ENCODE measurements at regions not wholly inside any gene's neighbourhood (a gene's known extent, or its start where the extent isn't known, plus 50 kb on each side); places are given as distances from the start of the nearest gene placed in this dataset.

GRCh38 chr18:56085551-56085950 lies 497.6 kb upstream of the TCF4 start:
- Histone ChIP-seq H3K4me2 (no peak overlapping the region), H2AFZ (replicated peaks) (no peak overlapping the region), H3K4me3 (no peak overlapping the region), H3K27ac (no peak overlapping the region), H4K20me1 (ENCODE audit: low read depth) (no peaks in the 10 kb centered on the region), H3K9me3 (ENCODE audit: low read depth) (no peaks in the 10 kb centered on the region), H3K4me1 (peaks cover 10% of the 10 kb centered on the region), H3K36me3 (no peaks in the 10 kb centered on the region), H3F3A (ENCODE audit: low read depth) (no peaks in the 10 kb centered on the region), H3K79me2 (ENCODE audit: low read depth) (no peaks in the 10 kb centered on the region), H3K9ac (no peak overlapping the region), H3K27me3 (no peaks in the 10 kb centered on the region)
- Mint-ChIP-seq H3K4me1 (peaks cover 16% of the 10 kb centered on the region), H3K4me3 (no peak overlapping the region), H3K36me3 (no peaks in the 10 kb centered on the region), H3K27ac (no peak overlapping the region), H3K9me3 (peaks cover 4% of the 10 kb centered on the region), H3K27me3 (ENCODE audit: insufficient read depth, low read depth) (no peaks in the 10 kb centered on the region)
- no peak for DNase-seq (ENCODE audit: low spot score)
- TF ChIP-seq EZH2phosphoT487 (IDR thresholded peaks at IDR 0.05) (no peak), EZH2 (IDR thresholded peaks at IDR 0.05) (no peak), CTCF (IDR thresholded peaks at IDR 0.05) (no peak)

DNA sequence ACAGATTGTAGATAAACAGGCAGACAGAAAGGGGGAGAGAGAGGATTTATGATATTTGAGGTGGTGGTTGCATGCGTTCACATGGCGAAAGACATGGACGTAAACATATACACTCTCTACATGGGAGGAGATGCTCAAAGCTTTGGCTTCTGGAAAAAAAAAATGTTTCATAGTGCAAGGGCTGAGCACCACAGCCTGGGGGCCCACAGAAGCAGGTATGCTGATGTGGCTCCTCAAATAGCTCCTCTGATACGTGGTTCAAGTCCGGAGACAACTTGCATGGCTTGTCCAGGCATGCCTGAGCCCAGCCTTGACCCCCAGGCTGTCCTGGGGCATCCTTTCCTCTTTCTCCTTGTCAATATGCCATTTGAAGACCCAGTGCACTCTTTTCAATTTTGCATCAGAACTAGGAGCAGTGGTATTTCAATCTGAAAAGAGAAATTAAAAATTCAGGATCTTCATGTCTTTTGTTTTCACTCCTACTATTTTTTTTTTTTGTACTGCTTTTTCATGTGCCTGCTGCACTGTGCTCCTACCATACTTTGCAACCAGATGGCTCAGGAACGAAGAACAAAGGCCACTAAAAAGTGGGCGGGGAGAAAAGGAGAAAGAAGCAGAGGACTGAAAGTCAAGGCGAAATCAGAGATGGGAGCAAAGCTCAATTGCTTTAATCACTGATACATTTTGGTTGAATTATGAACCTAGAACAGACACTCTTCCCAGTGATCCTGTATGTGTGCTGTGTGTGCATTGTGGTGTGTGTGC lies 495.7 kb upstream of the TCF4 start:
- Mint-ChIP-seq H3K4me3 (no peak overlapping the region), H3K36me3 (no peaks in the 10 kb centered on the region), H3K9me3 (peaks cover 4% of the 10 kb centered on the region), H3K4me1 (peaks cover 16% of the 10 kb centered on the region), H3K27me3 (ENCODE audit: insufficient read depth, low read depth) (no peaks in the 10 kb centered on the region), H3K27ac (peak overlapping the region; percentile 76)
- Histone ChIP-seq H3K9me3 (ENCODE audit: low read depth) (no peaks in the 10 kb centered on the region), H4K20me1 (ENCODE audit: low read depth) (no peaks in the 10 kb centered on the region), H3K79me2 (ENCODE audit: low read depth) (no peaks in the 10 kb centered on the region), H3F3A (ENCODE audit: low read depth) (no peaks in the 10 kb centered on the region), H2AFZ (replicated peaks) (no peak overlapping the region), H3K27ac (no peak overlapping the region), H3K4me2 (no peak overlapping the region), H3K4me3 (no peak overlapping the region), H3K4me1 (peaks cover 10% of the 10 kb centered on the region), H3K27me3 (no peaks in the 10 kb centered on the region), H3K36me3 (no peaks in the 10 kb centered on the region), H3K9ac (no peak overlapping the region)
- no peak for TF ChIP-seq EZH2 (IDR thresholded peaks at IDR 0.05)
- no peak for TF ChIP-seq EZH2phosphoT487 (IDR thresholded peaks at IDR 0.05)
- no peak for TF ChIP-seq CTCF (IDR thresholded peaks at IDR 0.05)
- DNase-seq (ENCODE audit: low spot score): no peak

- DNase-seq (ENCODE audit: low spot score): peak; percentile 15
- Mint-ChIP-seq H3K9me3 (peaks cover 4% of the 10 kb centered on the region), H3K36me3 (no peaks in the 10 kb centered on the region), H3K27me3 (ENCODE audit: insufficient read depth, low read depth) (no peaks in the 10 kb centered on the region), H3K4me3 (no peak overlapping the region), H3K4me1 (peaks cover 16% of the 10 kb centered on the region), H3K27ac (no peak overlapping the region)
- no peak overlapping the region for H3K4me2 ChIP-seq
- TF ChIP-seq CTCF (IDR thresholded peaks at IDR 0.05): peak; percentile 38
- no peak for TF ChIP-seq EZH2phosphoT487 (IDR thresholded peaks at IDR 0.05)
- no peaks in the 10 kb centered on the region for H4K20me1 ChIP-seq (ENCODE audit: low read depth)
- no peak overlapping the region for H3K27ac ChIP-seq
- no peaks in the 10 kb centered on the region for H3K27me3 ChIP-seq
- peaks cover 10% of the 10 kb centered on the region for H3K4me1 ChIP-seq
- H3K4me3 ChIP-seq: no peak overlapping the region
- no peak overlapping the region for H2AFZ ChIP-seq (replicated peaks)
- H3F3A ChIP-seq (ENCODE audit: low read depth): no peaks in the 10 kb centered on the region
- H3K9me3 ChIP-seq (ENCODE audit: low read depth): no peaks in the 10 kb centered on the region
- no peaks in the 10 kb centered on the region for H3K79me2 ChIP-seq (ENCODE audit: low read depth)
- H3K36me3 ChIP-seq: no peaks in the 10 kb centered on the region
- no peak overlapping the region for H3K9ac ChIP-seq
Observed at GRCh38 chr18:56083097-56083521, 495.1 kb upstream of the TCF4 start.
